HS-27A (cell line): ENCODE measurements at regions not wholly inside any gene's neighbourhood (a gene's known extent, or its start where the extent isn't known, plus 50 kb on each side); places are given as distances from the start of the nearest gene placed in this dataset.

Experiments used
- DNase-seq: peaks from one replicate; pipeline ENCODE4 v3.0.0-alpha.2; 2012; ENCODE audit warnings: low read depth, missing footprints

DNA sequence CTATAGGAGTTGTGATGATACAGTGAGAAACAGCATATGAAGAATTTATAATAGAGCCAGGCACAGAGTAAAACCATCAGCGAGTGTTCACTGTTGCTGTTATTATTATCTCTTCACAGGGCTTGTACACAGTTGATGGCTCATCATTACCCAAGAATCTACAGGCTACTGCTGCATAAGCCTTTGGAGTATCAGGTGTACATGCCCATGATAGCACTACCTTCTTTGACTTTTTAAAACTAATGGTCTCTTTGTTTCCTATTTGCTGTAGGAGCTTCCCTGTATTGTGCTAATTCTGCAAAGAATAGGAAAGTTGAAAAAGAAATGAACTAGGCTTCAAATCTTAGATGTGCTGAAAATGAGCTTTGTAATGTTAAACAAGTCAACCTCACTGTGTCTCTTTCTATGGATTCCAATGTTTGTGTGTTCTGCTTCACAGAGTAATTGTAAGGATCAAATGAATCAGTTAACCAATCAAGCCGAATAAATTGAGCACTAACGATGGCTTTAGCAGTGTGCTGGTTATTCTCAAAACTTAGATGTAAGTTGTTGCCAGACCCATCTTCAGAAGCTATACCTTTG lies 138.8 kb downstream of the TUSC7 start:
- DNase-seq, result no peak

GRCh38 chr3:116849261-116849688 lies 139.7 kb downstream of the TUSC7 start:
- DNase-seq, result no peak

DNA sequence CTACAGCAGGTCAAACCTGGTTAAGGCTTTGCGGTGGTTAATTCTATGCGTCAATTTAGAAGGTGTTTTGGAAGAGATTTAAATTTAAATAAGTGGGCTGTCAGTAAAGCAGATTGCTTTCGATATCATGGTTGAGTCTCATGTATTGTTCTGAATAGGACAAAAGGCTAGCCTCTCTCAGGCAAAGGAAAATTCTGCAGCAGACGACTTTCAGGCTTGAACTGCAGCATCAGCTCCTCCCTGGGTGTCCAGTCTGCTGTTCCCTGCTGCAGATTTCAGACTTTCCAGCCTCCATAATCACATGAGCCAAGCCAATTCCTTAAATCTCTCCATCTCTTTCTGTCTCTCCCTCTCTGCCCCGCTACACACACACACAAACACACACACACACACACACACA lies 143.2 kb downstream of the TUSC7 start:
- no peak for DNase-seq

DNA sequence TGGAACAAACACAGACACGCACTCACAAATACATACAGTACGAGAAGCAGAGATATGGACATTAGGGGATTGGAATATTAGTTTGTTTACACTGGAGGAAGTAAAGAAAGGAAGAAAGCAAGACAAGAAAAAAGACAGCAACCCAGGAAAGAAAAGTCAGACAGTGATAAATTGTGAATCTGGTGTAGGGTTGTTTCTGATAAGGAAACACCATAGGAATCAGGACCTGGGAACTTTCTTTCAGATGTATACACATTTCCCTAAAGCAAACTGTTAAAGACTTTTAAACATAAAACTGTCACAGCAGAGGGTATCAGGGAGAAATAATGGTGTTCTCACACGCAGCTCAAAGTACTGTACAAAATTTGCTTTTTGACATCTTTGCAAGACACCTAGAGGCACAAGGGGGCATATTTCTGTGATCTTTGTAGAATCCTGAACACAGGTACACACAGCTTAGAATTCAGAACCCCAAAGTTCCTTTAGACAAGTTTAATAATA lies 153.7 kb downstream of the TUSC7 start:
- no peak for DNase-seq

DNA sequence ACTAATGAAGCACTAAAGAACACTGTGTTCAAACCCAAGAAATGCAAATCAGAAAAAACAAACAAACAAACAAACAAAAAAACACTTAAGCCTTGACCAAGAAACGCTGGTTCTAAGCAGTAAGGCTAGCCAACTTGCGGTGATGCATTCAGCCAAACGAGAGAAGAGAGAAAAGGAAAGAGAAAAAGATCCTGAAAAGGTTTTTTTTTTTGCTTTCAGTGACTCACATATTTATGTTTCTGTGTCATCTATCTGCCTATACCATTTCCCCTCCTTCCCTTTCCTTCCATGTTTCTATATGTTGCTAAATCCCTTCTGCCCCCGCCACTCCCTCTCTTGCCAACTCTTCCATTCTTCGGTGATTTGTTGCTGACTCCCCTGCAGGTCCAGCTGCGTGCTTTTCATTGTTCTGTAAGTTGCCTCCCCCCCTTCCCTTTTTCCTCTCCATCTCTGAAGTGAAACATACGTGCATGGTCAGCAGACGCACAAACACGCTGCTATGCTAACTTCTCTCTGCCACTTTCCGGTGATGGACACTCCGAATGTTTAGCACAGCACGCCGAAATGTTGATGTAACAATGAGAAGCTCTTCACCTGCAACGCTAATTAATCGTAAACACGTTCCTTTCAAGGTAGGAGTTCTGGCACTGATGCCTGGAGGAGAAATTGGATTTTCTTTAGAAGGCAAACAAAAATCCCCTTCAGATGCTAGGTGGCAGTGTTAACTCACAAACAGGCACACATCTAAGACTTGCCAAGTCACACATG lies 154.4 kb downstream of the TUSC7 start:
- peak; percentile 40 for DNase-seq

- no peak for DNase-seq
Observed at GRCh38 chr3:116864590-116864927, 155.0 kb downstream of the TUSC7 start.

- DNase-seq, result no peak
Observed at GRCh38 chr3:116870379-116870778, 160.8 kb downstream of the TUSC7 start.

DNA sequence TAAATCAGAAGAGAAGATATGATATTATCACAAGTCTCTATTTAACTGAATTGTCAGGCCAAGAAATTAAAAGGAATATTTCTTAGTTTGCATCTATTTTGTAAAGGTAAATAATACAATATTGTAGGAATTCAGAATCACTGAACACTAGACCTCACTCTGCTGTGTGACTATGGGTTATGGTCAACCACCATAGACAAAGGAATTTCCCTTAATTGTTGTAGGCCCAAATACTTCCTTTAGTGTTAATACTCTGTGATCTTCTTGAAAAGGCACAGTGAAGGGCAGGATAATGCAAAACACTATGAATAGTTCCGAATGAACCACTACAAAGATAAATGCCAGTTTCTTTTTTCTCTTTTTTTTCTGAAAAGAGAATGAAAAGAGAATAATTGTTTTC lies 162.3 kb downstream of the TUSC7 start:
- DNase-seq, result no peak

- no peak for DNase-seq
Observed at GRCh38 chr3:116872688-116873087, 163.1 kb downstream of the TUSC7 start.

DNA sequence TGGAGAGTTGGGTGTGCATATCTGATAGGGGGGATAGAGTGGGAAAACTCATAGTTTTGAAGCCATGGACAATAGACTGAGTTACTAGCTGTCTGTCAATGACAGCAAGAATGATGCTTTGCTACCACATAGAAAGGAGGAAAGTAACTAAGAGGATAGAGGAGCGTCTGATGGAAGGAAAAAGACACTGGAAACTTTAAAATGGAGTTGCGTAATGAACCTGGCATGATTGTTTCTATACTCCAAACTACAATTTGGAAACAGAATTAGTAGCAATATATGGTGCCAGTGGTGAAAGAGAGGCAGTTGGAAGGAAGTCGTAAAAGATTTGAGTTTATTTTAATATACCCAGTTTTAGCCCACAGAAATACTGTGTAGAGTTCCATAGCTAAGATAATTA lies 163.6 kb downstream of the TUSC7 start:
- no peak for DNase-seq

- no peak for DNase-seq
Observed at GRCh38 chr3:116877968-116878367, 168.4 kb downstream of the TUSC7 start.

DNA sequence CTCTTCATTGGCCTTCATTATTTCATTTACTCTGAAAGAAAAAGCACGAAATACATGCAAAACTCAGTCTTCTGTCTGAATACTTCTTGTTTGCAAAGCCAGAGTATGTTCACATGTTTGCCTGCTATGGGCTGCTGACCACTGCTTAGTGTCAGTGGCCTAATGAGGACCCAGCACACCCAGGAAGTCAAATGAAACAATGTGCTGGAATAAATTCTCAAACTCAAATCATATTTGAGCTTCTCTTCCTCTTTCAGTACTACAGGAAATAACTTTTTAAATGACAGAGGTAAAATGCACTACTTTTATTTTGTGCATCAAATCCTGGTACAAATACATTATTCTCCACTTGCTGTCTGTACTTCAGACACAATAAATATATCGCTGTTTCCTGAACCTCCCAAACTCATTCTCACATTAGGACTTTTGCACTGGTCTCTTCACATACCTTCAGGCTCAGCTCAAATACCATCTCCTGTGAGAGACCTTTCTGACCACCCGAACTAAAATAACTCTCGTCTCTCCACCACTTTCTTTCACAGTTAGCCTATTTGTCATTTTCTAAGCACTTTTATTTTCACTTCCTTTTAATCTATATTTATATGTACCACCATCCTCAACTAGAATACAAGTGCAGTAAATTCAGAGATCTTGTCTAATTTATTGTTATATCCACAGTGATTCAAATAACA lies 176.8 kb downstream of the TUSC7 start:
- no peak for DNase-seq

DNA sequence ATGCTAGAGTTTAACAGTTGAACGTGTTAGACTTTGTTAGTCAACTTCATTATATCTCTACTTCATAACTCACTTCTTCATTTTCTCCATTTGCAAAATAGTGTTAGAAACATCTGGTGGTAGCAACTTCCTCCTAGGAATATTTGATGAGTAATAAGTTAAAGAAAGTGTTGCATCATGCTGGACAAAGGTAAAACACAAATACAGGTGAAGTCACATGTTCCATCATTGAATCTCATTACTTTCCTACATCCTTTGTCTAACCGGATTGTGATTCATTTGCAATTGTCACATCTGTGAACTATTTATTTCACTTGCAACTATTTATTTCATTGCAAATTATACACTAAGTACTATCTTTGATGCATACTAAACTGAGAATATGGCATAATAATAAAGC lies 186.5 kb downstream of the TUSC7 start:
- DNase-seq, result no peak

- DNase-seq, result no peak
Observed at GRCh38 chr3:116897382-116897781, 187.8 kb downstream of the TUSC7 start.

DNA sequence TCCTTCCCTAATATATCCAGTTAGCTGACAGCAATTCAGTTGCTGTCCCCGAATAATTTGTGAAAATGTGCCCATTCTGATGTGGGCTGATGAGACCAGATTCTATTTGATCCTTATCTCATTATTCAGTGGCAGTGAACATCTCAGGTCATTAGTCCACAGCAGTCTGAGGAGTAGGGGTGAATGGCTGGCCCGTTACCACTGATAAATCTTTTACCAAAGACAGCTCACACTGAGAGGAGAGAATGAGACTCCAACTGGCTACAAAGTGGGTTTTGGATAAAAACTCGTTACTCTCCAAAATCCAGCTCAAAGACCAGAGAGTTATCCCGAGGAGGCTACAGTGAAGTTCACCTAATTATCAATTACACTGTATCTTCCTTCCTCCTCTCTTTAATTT lies 189.7 kb downstream of the TUSC7 start:
- DNase-seq, result no peak

DNA sequence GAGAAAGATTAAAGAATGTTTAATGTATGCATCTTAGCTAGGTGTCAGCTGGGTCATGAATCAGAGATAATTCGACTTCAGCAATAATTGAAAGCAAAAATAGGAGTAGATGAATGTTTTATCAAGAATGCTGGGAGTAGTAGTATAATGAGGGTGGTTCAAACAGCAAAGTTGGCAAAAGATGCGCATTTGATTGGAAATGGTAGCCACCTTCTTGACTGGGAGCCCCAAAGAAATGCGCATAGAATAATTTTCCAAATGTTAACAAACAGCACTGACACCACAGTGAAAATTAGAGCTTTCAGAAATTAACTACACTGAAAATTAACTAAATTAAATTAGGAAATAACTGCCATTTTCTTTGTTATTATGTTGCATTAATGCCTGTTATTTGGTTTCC lies 195.8 kb downstream of the TUSC7 start:
- no peak for DNase-seq

DNA sequence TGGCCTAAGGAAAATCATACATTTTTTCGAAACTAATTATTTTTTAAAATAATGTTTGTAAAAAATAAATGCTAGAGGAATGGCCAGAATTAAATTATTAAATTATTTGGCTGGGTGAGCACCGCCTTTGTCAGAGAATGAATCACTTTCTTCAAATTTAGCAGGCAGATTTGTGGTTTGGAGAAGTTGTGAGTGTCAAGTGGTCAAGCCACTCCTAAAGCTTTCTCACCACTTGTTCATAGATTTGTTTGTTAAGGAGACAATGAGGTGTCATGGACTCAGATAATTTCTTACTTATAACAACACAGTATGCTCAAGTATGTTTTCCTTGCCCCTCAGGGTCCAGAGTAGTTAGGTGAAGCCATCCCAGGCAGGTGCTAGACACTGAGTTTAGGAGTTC lies 196.2 kb downstream of the TUSC7 start:
- DNase-seq, result peak; percentile 17

- DNase-seq, result no peak
Observed at GRCh38 chr3:116912116-116912515, 202.5 kb downstream of the TUSC7 start.

GRCh38 chr3:116914004-116914403 lies 204.4 kb downstream of the TUSC7 start:
- DNase-seq, result no peak

GRCh38 chr3:116916836-116917235 lies 207.3 kb downstream of the TUSC7 start:
- DNase-seq, result no peak

- DNase-seq, result no peak
Observed at GRCh38 chr3:116920826-116921610, 211.4 kb downstream of the TUSC7 start.

GRCh38 chr3:116927918-116928317 lies 218.3 kb downstream of the TUSC7 start:
- no peak for DNase-seq
